ENCODE measurements at regions not wholly inside any gene's neighbourhood (a gene's known extent, or its start where the extent isn't known, plus 50 kb on each side); places are given as distances from the start of the nearest gene placed in this dataset.

DNA sequence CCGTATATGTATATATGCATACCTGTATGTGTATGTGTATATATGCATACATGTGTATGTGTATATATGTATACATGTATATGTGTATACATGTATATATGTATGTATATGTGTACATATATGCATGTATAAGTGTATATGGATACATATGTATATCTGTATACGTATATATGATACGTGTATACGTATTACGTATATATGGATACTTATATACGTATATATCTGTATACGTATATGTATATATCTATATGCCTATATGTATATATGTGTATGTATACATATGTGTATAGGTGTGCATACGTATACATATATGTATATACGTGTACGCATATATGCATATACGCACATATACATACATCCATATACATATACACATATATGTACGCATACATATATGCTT, 681.6 kb upstream of the ANO3 start:
- intact Hi-C loops (cut with DNase I), result no loop called here
- no peak for DNase-seq (ENCODE audit: low spot score in 2 of 2)
- Histone ChIP-seq H3K4me3 (no peak overlapping the region), H3K27me3 (no peaks in the 10 kb centered on the region), H3K27ac (no peak overlapping the region), H3K9me3 (no peaks in the 10 kb centered on the region), H3K36me3 (no peaks in the 10 kb centered on the region), H3K4me1 (no peaks in the 10 kb centered on the region)
- TF ChIP-seq, protein P1, sequence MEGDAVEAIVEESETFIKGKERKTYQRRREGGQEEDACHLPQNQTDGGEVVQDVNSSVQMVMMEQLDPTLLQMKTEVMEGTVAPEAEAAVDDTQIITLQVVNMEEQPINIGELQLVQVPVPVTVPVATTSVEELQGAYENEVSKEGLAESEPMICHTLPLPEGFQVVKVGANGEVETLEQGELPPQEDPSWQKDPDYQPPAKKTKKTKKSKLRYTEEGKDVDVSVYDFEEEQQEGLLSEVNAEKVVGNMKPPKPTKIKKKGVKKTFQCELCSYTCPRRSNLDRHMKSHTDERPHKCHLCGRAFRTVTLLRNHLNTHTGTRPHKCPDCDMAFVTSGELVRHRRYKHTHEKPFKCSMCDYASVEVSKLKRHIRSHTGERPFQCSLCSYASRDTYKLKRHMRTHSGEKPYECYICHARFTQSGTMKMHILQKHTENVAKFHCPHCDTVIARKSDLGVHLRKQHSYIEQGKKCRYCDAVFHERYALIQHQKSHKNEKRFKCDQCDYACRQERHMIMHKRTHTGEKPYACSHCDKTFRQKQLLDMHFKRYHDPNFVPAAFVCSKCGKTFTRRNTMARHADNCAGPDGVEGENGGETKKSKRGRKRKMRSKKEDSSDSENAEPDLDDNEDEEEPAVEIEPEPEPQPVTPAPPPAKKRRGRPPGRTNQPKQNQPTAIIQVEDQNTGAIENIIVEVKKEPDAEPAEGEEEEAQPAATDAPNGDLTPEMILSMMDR (IDR thresholded peaks at IDR 0.05), result no peak

- intact Hi-C loops (cut with DNase I), result no loop called here
- Histone ChIP-seq H3K4me3 (no peak overlapping the region), H3K36me3 (no peaks in the 10 kb centered on the region), H3K27me3 (no peaks in the 10 kb centered on the region), H3K27ac (no peak overlapping the region), H3K4me1 (no peaks in the 10 kb centered on the region), H3K9me3 (no peaks in the 10 kb centered on the region)
- TF ChIP-seq, protein P1 (IDR thresholded peaks at IDR 0.05), result no peak
- DNase-seq (ENCODE audit: low spot score in 2 of 2), result no peak
Measured at GRCh38 chr11:25655636-25656035, 676.3 kb upstream of the ANO3 start.

GRCh38 chr11:25658916-25659315, 673.0 kb upstream of the ANO3 start:
- no peaks in the 10 kb centered on the region for H3K9me3 ChIP-seq
- TF ChIP-seq, protein P1 (IDR thresholded peaks at IDR 0.05), result no peak
- H3K4me1 ChIP-seq, result no peaks in the 10 kb centered on the region
- H3K4me3 ChIP-seq, result no peak overlapping the region
- DNase-seq (ENCODE audit: low spot score in 2 of 2), result no peak
- no peaks in the 10 kb centered on the region for H3K36me3 ChIP-seq
- H3K27me3 ChIP-seq, result no peaks in the 10 kb centered on the region
- intact Hi-C loops (cut with DNase I), result no loop called here
- H3K27ac ChIP-seq, result no peak overlapping the region

DNA sequence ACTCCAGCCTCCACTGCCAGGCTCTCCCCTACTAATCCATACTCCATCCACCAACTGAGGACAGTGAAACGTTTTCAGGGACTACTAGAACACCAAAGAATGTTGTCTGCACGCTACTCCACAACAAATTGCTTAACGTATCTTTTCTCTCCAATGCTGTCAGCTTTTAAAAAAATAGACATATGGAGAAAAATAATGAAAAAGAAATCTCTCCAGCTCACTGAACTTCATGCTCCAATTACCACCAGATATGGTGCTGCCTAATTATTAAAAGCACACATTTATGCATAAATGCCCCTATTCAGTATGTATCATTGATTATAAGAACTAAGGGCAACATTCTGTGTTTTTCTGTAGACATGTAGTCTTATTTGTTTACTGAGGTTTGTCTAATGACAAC, 672.2 kb upstream of the ANO3 start:
- TF ChIP-seq, protein P1 (IDR thresholded peaks at IDR 0.05), result no peak
- no peak for DNase-seq (ENCODE audit: low spot score in 2 of 2)
- H3K4me3 ChIP-seq, result no peak overlapping the region
- no peaks in the 10 kb centered on the region for H3K36me3 ChIP-seq
- H3K27ac ChIP-seq, result no peak overlapping the region
- H3K27me3 ChIP-seq, result no peaks in the 10 kb centered on the region
- intact Hi-C loops (cut with DNase I), result no loop called here
- no peaks in the 10 kb centered on the region for H3K9me3 ChIP-seq
- no peaks in the 10 kb centered on the region for H3K4me1 ChIP-seq

DNA sequence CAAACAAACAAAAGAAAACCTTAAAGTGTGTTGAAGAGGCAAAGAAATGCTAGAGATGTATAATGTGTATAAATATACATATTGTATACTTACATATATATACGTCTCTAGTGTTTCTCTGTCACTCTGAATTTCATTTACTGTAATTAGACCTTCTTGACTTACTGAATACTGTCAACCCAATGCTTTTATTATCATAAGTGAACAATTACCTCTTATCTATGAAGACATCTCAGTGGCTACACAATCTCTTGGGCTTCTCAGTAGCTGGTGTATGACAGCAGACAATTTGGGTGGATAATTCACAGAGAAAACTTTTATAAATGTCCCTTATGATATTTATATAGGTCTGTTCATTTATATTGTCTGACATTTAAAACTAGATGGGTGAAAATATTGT, 664.1 kb upstream of the ANO3 start:
- H3K9me3 ChIP-seq, result no peaks in the 10 kb centered on the region
- no peak overlapping the region for H3K27ac ChIP-seq
- no peak for DNase-seq (ENCODE audit: low spot score in 2 of 2)
- no peak overlapping the region for H3K4me3 ChIP-seq
- intact Hi-C loops (cut with DNase I), result no loop called here
- H3K27me3 ChIP-seq, result no peaks in the 10 kb centered on the region
- H3K4me1 ChIP-seq, result no peaks in the 10 kb centered on the region
- TF ChIP-seq, protein P1 (IDR thresholded peaks at IDR 0.05), result no peak
- no peaks in the 10 kb centered on the region for H3K36me3 ChIP-seq

DNA sequence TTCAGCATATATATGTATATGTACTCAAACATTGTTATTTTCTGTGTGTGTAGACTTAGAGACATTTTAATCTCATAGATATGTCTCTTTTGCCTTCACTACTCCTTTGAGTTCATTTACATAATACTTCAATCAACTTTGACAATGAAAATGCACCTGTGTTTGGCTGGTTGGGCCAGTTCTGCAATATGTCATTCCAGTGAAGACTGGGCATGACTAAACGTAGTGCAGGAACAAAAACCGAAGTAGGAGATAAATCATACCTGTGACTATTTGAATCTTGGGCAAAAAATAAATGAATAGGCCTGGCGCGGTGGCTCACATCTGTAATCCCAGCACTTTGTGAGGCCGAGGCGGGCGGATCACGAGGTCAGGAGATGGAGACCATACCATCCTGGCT, 640.0 kb upstream of the ANO3 start:
- intact Hi-C loops (cut with DNase I), result no loop called here
- H3K4me3 ChIP-seq, result no peak overlapping the region
- no peak for DNase-seq (ENCODE audit: low spot score in 2 of 2)
- peaks cover 0 to 4% of the 10 kb centered on the region in 2 donors for H3K9me3 ChIP-seq
- no peaks in the 10 kb centered on the region for H3K4me1 ChIP-seq
- no peaks in the 10 kb centered on the region for H3K27me3 ChIP-seq
- TF ChIP-seq, protein P1 (IDR thresholded peaks at IDR 0.05), result no peak
- H3K27ac ChIP-seq, result no peak overlapping the region
- H3K36me3 ChIP-seq, result no peaks in the 10 kb centered on the region
